ENCODE measurements at regions not wholly inside any gene's neighbourhood (a gene's known extent, or its start where the extent isn't known, plus 50 kb on each side); places are given as distances from the start of the nearest gene placed in this dataset.

- TF ChIP-seq POLR2A (IDR thresholded peaks at IDR 0.05), result no peak
- TF ChIP-seq CTCF (IDR thresholded peaks at IDR 0.05), result no peak
These were observed 295.7 kb upstream of the RTL1 start for GRCh38 chr14:101199028-101199770.

All from right lobe of liver (tissue), 4 donors.